Kidney (tissue), 13 donors: ENCODE measurements at regions not wholly inside any gene's neighbourhood (a gene's known extent, or its start where the extent isn't known, plus 50 kb on each side); places are given as distances from the start of the nearest gene placed in this dataset.

ENCODE experiments used
- DNase-seq, 5 donors: peaks; one replicate each; pipeline ENCODE4 v3.0.0-alpha.2; 2013 to 2020
- FAIRE-seq: peaks from 2 replicates; lab custom pipeline; 2012; peaks lifted over from hg19 to GRCh38; lab: Jason Lieb, UNC
- H3K27ac ChIP-seq, 2 donors: one replicate each; pipeline ENCODE4 v1.7.0; 2013; ENCODE audit warnings: low read depth in 2 of 2, low read length in 2 of 2, inconsistent platforms in 1 of 2
- H3K27me3 ChIP-seq: one replicate; pipeline ENCODE4 v1.7.1; 2013; ENCODE audit warnings: low read length, inconsistent platforms; ENCODE audit not compliant: control insufficient read depth, insufficient read depth
- H3K36me3 ChIP-seq, 3 donors: one replicate each; pipeline versions ENCODE4 v1.7.0 to v1.7.1; 2013; ENCODE audit warnings: low read length in 3 of 3, control low read depth in 1 of 3, inconsistent platforms in 1 of 3; ENCODE audit not compliant: insufficient read depth in 3 of 3, control insufficient read depth in 2 of 3
- H3K4me1 ChIP-seq, 3 donors: one replicate each; pipeline versions ENCODE4 v1.7.0 to v1.7.1; 2013; ENCODE audit warnings: low read length in 3 of 3, inconsistent platforms in 1 of 3, low read depth in 1 of 3; ENCODE audit not compliant: control insufficient read depth in 2 of 3, insufficient read depth in 2 of 3
- H3K4me3 ChIP-seq, 3 donors: one replicate each; pipeline versions ENCODE4 v1.7.0 to v1.8.1; 2013; ENCODE audit warnings: low read length in 3 of 3, control low read depth in 1 of 3, inconsistent platforms in 1 of 3
- H3K9ac ChIP-seq, 3 donors: one replicate each; pipeline versions ENCODE4 v1.7.0 to v1.7.1; 2013; ENCODE audit warnings: low read length in 3 of 3, control low read depth in 1 of 3, inconsistent platforms in 1 of 3
- H3K9me3 ChIP-seq, 3 donors: one replicate each; pipeline versions ENCODE4 v1.7.0 to v1.7.1; 2013; ENCODE audit warnings: low read length in 3 of 3, control low read depth in 1 of 3, inconsistent platforms in 1 of 3; ENCODE audit not compliant: control insufficient read depth in 2 of 3, insufficient read depth in 1 of 3
- intact Hi-C: fragments of 100-400 bp; cut with DNase I; formaldehyde crosslinking; loops from one replicate; pipeline ENCODE4 v1.11.1; 2022
- TF ChIP-seq, protein P1 (sequence below): IDR thresholded peaks from 3 replicates; pipeline ENCODE4 v1.5.1; 2012; ENCODE audit warnings: mild to moderate bottlenecking, moderate library complexity, borderline replicate concordance; ENCODE audit not compliant: insufficient read depth; ENCODE audit errors: extremely low read depth
- donor health status: control.
- donor health status: control.
- donor health status: control.
- donor health status: control.
- donor health status: control.
- donor health status: DM: yes; HTN: yes; CAD: no.
- donor health status: Normal renal cell carcinoma (clear cell type).

DNA sequence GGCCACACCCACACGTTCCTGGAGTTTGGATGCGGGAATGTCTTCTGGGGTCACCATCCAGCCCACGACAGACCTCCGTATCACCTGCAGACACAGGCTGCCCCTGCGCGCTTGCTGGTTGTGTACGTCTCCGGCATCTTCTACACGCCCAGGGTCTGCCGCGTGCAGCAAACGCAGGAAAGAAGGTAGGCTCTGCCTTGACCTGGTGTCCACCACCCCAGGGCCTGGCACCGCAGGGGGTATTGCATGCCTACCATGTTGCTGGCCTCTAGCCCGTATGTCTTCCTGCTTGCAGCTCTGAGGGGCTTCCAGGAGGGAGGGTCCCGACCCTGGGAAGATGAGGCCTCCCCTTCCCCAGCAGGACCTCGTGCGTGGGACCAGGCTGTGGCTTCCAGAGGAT is 298.8 kb upstream of the IRX4 start:
- FAIRE-seq, result no peak
- intact Hi-C loops, result no loop called here
- Histone ChIP-seq H3K4me1 (peaks cover 0 to 3% (median 0%) of the 10 kb centered on the region in 3 donors), H3K36me3 (no peaks in the 10 kb centered on the region), H3K9me3 (no peaks in the 10 kb centered on the region), H3K9ac (no peak overlapping the region), H3K4me3 (no peak overlapping the region), H3K27me3 (no peaks in the 10 kb centered on the region), H3K27ac (no peak overlapping the region)
- TF ChIP-seq, protein P1, sequence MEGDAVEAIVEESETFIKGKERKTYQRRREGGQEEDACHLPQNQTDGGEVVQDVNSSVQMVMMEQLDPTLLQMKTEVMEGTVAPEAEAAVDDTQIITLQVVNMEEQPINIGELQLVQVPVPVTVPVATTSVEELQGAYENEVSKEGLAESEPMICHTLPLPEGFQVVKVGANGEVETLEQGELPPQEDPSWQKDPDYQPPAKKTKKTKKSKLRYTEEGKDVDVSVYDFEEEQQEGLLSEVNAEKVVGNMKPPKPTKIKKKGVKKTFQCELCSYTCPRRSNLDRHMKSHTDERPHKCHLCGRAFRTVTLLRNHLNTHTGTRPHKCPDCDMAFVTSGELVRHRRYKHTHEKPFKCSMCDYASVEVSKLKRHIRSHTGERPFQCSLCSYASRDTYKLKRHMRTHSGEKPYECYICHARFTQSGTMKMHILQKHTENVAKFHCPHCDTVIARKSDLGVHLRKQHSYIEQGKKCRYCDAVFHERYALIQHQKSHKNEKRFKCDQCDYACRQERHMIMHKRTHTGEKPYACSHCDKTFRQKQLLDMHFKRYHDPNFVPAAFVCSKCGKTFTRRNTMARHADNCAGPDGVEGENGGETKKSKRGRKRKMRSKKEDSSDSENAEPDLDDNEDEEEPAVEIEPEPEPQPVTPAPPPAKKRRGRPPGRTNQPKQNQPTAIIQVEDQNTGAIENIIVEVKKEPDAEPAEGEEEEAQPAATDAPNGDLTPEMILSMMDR, result no peak
- DNase-seq, result peak in 1 of 5 donors; percentile 23

DNA sequence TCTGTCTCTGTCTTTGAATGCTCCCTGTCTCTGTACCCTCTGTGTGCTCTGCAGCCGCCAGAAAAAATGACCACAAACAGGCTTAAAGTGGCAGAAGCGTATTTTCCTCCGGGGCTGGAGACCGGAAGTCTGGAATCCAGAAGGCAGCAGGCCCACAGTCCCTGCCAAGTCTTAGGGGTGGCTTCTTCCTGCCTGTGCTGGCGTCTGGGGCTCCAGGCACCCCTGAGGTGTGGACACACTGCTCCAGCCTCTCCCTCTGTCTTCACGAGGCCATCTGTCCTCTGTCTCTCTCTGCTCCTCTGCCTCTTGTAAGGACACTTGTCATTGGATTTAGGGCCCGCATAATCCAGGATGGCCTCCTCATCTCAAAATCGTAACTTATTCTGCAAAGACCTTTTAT is 298.4 kb upstream of the IRX4 start:
- intact Hi-C loops, result no loop called here
- Histone ChIP-seq H3K4me3 (no peak overlapping the region), H3K27me3 (no peaks in the 10 kb centered on the region), H3K9ac (no peak overlapping the region), H3K9me3 (no peaks in the 10 kb centered on the region), H3K4me1 (peaks cover 0 to 3% (median 0%) of the 10 kb centered on the region in 3 donors), H3K27ac (no peak overlapping the region), H3K36me3 (no peaks in the 10 kb centered on the region)
- FAIRE-seq, result no peak
- DNase-seq, result peak in 2 of 5 donors; percentile 13 to 36
- TF ChIP-seq, protein P1, result no peak

DNA sequence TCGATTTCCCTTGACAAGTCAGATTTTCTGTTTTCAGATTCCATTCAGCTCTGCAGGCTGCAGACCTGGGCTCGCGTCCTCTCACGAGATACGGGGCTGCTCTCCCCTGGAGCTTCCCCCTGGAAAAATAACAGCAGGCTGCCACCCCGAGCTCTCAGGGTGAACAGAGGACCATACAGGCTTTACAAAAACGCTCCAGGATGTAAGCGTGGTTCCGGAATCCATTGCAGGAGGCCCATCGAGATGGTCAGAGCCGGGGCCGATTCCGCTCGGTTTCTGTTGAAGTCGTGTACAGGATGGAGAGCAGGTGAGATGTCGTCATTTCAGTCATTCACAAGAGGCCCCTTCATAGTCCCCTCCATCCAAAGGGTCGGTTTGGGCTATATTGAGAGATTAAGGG is 297.7 kb upstream of the IRX4 start:
- no peak overlapping the region for H3K4me3 ChIP-seq
- no peaks in the 10 kb centered on the region for H3K27me3 ChIP-seq
- intact Hi-C loops, result no loop called here
- H3K9ac ChIP-seq, result no peak overlapping the region
- no peaks in the 10 kb centered on the region for H3K9me3 ChIP-seq
- DNase-seq (peak in 1 of 5 donors; percentile 13), FAIRE-seq (no peak)
- TF ChIP-seq, protein P1, result no peak
- H3K4me1 ChIP-seq, result peaks cover 0 to 3% (median 0%) of the 10 kb centered on the region in 3 donors
- H3K36me3 ChIP-seq, result no peaks in the 10 kb centered on the region
- H3K27ac ChIP-seq, result no peak overlapping the region

DNA sequence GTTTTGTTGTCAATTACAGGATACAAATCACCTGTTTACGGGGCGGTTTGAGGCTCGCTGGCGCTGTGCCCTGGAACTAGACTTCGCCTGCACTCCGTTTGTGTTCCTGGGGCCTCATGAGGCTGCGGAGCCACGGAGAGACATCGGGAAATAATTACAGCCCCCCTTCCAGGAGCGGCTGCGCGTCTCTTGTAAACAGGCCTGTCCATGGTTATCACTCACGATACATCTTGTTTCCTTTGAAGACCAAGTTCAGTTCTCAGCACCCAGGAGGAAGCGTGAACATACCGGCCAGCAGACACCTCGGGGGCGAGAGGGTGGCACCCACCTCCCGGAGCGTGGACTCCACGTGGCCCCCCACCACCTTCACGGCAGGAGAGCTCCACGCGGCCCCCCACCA is 297.1 kb upstream of the IRX4 start:
- H3K9ac ChIP-seq, result no peak overlapping the region
- no peak overlapping the region for H3K4me3 ChIP-seq
- no peak overlapping the region for H3K27ac ChIP-seq
- TF ChIP-seq, protein P1, result no peak
- H3K36me3 ChIP-seq, result no peaks in the 10 kb centered on the region
- peaks cover 2% of the 10 kb centered on the region for H3K27me3 ChIP-seq
- peak in 1 of 5 donors; percentile 24 for DNase-seq
- intact Hi-C loops, result no loop called here
- peaks cover 0 to 3% (median 0%) of the 10 kb centered on the region in 3 donors for H3K4me1 ChIP-seq
- no peaks in the 10 kb centered on the region for H3K9me3 ChIP-seq
- FAIRE-seq, result no peak
